Tibial nerve (tissue), 4 donors: ENCODE measurements at regions not wholly inside any gene's neighbourhood (a gene's known extent, or its start where the extent isn't known, plus 50 kb on each side); places are given as distances from the start of the nearest gene placed in this dataset.

Experiments
- DNase-seq, 2 donors: peaks; one replicate each; pipeline ENCODE4 v3.0.0-alpha.2; 2019; ENCODE audit warnings: low spot score in 2 of 2
- H3K27ac ChIP-seq, 4 donors: fragments of 200-600 bp; sonication (generic) in 3 of 4; one replicate each; pipeline ENCODE4 v1.5.1; 2017 to 2019; ENCODE audit warnings: mild to moderate bottlenecking in 1 of 4
- H3K27me3 ChIP-seq, 2 donors: fragments of 200-600 bp; sonication (generic) in 1 of 2; one replicate each; pipeline versions ENCODE4 v1.5.1 to v1.6.0; 2017 to 2019
- H3K36me3 ChIP-seq, 3 donors: fragments of 200-600 bp; sonication (generic); one replicate each; pipeline ENCODE4 v1.5.1; 2018 to 2019
- H3K4me1 ChIP-seq, 4 donors: fragments of 200-600 bp; sonication (generic) in 3 of 4; one replicate each; pipeline ENCODE4 v1.5.1; 2017 to 2019
- H3K4me3 ChIP-seq, 4 donors: fragments of 200-600 bp; sonication (generic) in 3 of 4; one replicate each; pipeline ENCODE4 v1.5.1; 2017 to 2019; ENCODE audit warnings: mild to moderate bottlenecking in 1 of 4, moderate library complexity in 1 of 4
- H3K9me3 ChIP-seq, 4 donors: fragments of 200-600 bp; sonication (generic) in 3 of 4; one replicate each; pipeline ENCODE4 v1.5.1; 2017 to 2019
- CTCF ChIP-seq, 5 experiments: fragments of 200-600 bp in 3 of 5; fragments of 450-650 bp in 2 of 5; sonication (generic) in 3 of 5; IDR thresholded peaks; one replicate each; pipeline ENCODE4 v1.5.1; 2016 to 2019; ENCODE audit warnings: antibody characterized with exemption in 5 of 5, mild to moderate bottlenecking in 3 of 5, moderate library complexity in 2 of 5
- EP300 ChIP-seq, 2 donors: sonication (generic); formaldehyde crosslinking; IDR thresholded peaks; one replicate each; pipeline ENCODE4 v1.6.1; 2017; ENCODE audit warnings: antibody characterized with exemption in 2 of 2, mild to moderate bottlenecking in 1 of 2
- POLR2A ChIP-seq, 2 donors: fragments of 450-650 bp; IDR thresholded peaks; one replicate each; pipeline ENCODE4 v1.6.1; 2017; ENCODE audit warnings: antibody characterized with exemption in 2 of 2, mild to moderate bottlenecking in 2 of 2, moderate library complexity in 2 of 2
- WGBS, 2 donors: methylation state at CpG; one replicate each; pipeline ENCODE4 v1.1.5; 2018; 5-methylcytosine and 5-hydroxymethylcytosine counted together

- 51 to 65% methylated on average over 5 of the region's 5 CpGs for WGBS, 2 donors
- DNase-seq: no peak
- TF ChIP-seq POLR2A (IDR thresholded peaks at IDR 0.05): no peak
- TF ChIP-seq CTCF (IDR thresholded peaks at IDR 0.05): no peak
- no peak for TF ChIP-seq EP300 (IDR thresholded peaks at IDR 0.05)
- no peak overlapping the region for H3K27ac ChIP-seq
- H3K4me3 ChIP-seq: no peak overlapping the region
- H3K36me3 ChIP-seq: no peaks in the 10 kb centered on the region
- no peaks in the 10 kb centered on the region for H3K27me3 ChIP-seq
- peaks cover 0 to 5% (median 0%) of the 10 kb centered on the region in 4 donors for H3K4me1 ChIP-seq
- H3K9me3 ChIP-seq: no peaks in the 10 kb centered on the region
Observed at GRCh38 chr13:21905486-21905885, 234.6 kb downstream of the FGF9 start.

- no peak overlapping the region for H3K4me3 ChIP-seq
- no peaks in the 10 kb centered on the region for H3K4me1 ChIP-seq
- H3K9me3 ChIP-seq: no peaks in the 10 kb centered on the region
- no peaks in the 10 kb centered on the region for H3K27me3 ChIP-seq
- 69 to 74% methylated on average over 7 of the region's 7 CpGs for WGBS, 2 donors
- TF ChIP-seq CTCF (IDR thresholded peaks at IDR 0.05): no peak
- no peak for TF ChIP-seq POLR2A (IDR thresholded peaks at IDR 0.05)
- no peak for TF ChIP-seq EP300 (IDR thresholded peaks at IDR 0.05)
- no peak overlapping the region for H3K27ac ChIP-seq
- DNase-seq: no peak
- no peaks in the 10 kb centered on the region for H3K36me3 ChIP-seq
Observed at GRCh38 chr13:21909331-21909730, 238.5 kb downstream of the FGF9 start.

- no peaks in the 10 kb centered on the region for H3K4me1 ChIP-seq
- TF ChIP-seq POLR2A (IDR thresholded peaks at IDR 0.05): no peak
- TF ChIP-seq CTCF (IDR thresholded peaks at IDR 0.05): no peak
- TF ChIP-seq EP300 (IDR thresholded peaks at IDR 0.05): no peak
- no peak overlapping the region for H3K27ac ChIP-seq
- DNase-seq: no peak
- H3K36me3 ChIP-seq: no peaks in the 10 kb centered on the region
- 82% methylated on average over 6 of the region's 6 CpGs for WGBS, 2 donors
- no peaks in the 10 kb centered on the region for H3K27me3 ChIP-seq
- H3K9me3 ChIP-seq: no peaks in the 10 kb centered on the region
- no peak overlapping the region for H3K4me3 ChIP-seq
Observed at GRCh38 chr13:21910546-21910945, 239.7 kb downstream of the FGF9 start.

- Histone ChIP-seq H3K4me1 (no peaks in the 10 kb centered on the region), H3K9me3 (no peaks in the 10 kb centered on the region), H3K27ac (no peak overlapping the region), H3K27me3 (no peaks in the 10 kb centered on the region), H3K4me3 (no peak overlapping the region), H3K36me3 (no peaks in the 10 kb centered on the region)
- TF ChIP-seq CTCF (IDR thresholded peaks at IDR 0.05) (no peak), EP300 (IDR thresholded peaks at IDR 0.05) (no peak), POLR2A (IDR thresholded peaks at IDR 0.05) (no peak)
- WGBS, 2 donors: 76 to 80% methylated on average over 6 of the region's 6 CpGs
- DNase-seq: no peak
Observed at GRCh38 chr13:21911646-21912298, 240.9 kb downstream of the FGF9 start.

- Histone ChIP-seq H3K27me3 (no peaks in the 10 kb centered on the region), H3K9me3 (no peaks in the 10 kb centered on the region), H3K36me3 (no peaks in the 10 kb centered on the region), H3K4me3 (no peak overlapping the region), H3K4me1 (no peaks in the 10 kb centered on the region), H3K27ac (no peak overlapping the region)
- no peak for DNase-seq
- no peak for TF ChIP-seq EP300 (IDR thresholded peaks at IDR 0.05)
- TF ChIP-seq POLR2A (IDR thresholded peaks at IDR 0.05): no peak
- TF ChIP-seq CTCF (IDR thresholded peaks at IDR 0.05): no peak
- WGBS, 2 donors: 66 to 73% methylated on average over 8 of the region's 8 CpGs
Observed at GRCh38 chr13:21913010-21913409, 242.1 kb downstream of the FGF9 start.
